ENCODE measurements at regions not wholly inside any gene's neighbourhood (a gene's known extent, or its start where the extent isn't known, plus 50 kb on each side); places are given as distances from the start of the nearest gene placed in this dataset.

GRCh38 chr1:57603696-57604095 is 179.8 kb upstream of the DAB1 start:
- no peaks in the 10 kb centered on the region for H3K27me3 ChIP-seq (ENCODE audit: control insufficient read depth, insufficient read depth, low read length)
- H3K4me3 ChIP-seq (ENCODE audit: low read depth, low read length): no peak overlapping the region
- H3K4me1 ChIP-seq (ENCODE audit: control insufficient read depth, insufficient read depth, low read length): peaks cover 28% of the 10 kb centered on the region
- no peak overlapping the region for H3K9ac ChIP-seq (ENCODE audit: low read depth, low read length)
- no peaks in the 10 kb centered on the region for H3K36me3 ChIP-seq (ENCODE audit: control insufficient read depth, insufficient read depth, low read length)
- no peaks in the 10 kb centered on the region for H3K9me3 ChIP-seq (ENCODE audit: control insufficient read depth, insufficient read depth, low read length)

GRCh38 chr1:57600424-57600823 is 176.6 kb upstream of the DAB1 start:
- no peaks in the 10 kb centered on the region for H3K27me3 ChIP-seq (ENCODE audit: control insufficient read depth, insufficient read depth, low read length)
- no peaks in the 10 kb centered on the region for H3K36me3 ChIP-seq (ENCODE audit: control insufficient read depth, insufficient read depth, low read length)
- H3K9ac ChIP-seq (ENCODE audit: low read depth, low read length): no peak overlapping the region
- no peaks in the 10 kb centered on the region for H3K9me3 ChIP-seq (ENCODE audit: control insufficient read depth, insufficient read depth, low read length)
- no peak overlapping the region for H3K4me3 ChIP-seq (ENCODE audit: low read depth, low read length)
- H3K4me1 ChIP-seq (ENCODE audit: control insufficient read depth, insufficient read depth, low read length): peaks cover 47% of the 10 kb centered on the region

- peaks cover 47% of the 10 kb centered on the region for H3K4me1 ChIP-seq (ENCODE audit: control insufficient read depth, insufficient read depth, low read length)
- H3K4me3 ChIP-seq (ENCODE audit: low read depth, low read length): no peak overlapping the region
- no peak overlapping the region for H3K9ac ChIP-seq (ENCODE audit: low read depth, low read length)
- H3K36me3 ChIP-seq (ENCODE audit: control insufficient read depth, insufficient read depth, low read length): no peaks in the 10 kb centered on the region
- no peaks in the 10 kb centered on the region for H3K9me3 ChIP-seq (ENCODE audit: control insufficient read depth, insufficient read depth, low read length)
- H3K27me3 ChIP-seq (ENCODE audit: control insufficient read depth, insufficient read depth, low read length): no peaks in the 10 kb centered on the region
Measured at GRCh38 chr1:57599236-57599994, 175.6 kb upstream of the DAB1 start.

GRCh38 chr1:57597036-57597435 is 173.2 kb upstream of the DAB1 start:
- Histone ChIP-seq H3K9me3 (ENCODE audit: control insufficient read depth, insufficient read depth, low read length) (no peaks in the 10 kb centered on the region), H3K9ac (ENCODE audit: low read depth, low read length) (no peak overlapping the region), H3K36me3 (ENCODE audit: control insufficient read depth, insufficient read depth, low read length) (no peaks in the 10 kb centered on the region), H3K27me3 (ENCODE audit: control insufficient read depth, insufficient read depth, low read length) (no peaks in the 10 kb centered on the region), H3K4me3 (ENCODE audit: low read depth, low read length) (no peak overlapping the region), H3K4me1 (ENCODE audit: control insufficient read depth, insufficient read depth, low read length) (peaks cover 39% of the 10 kb centered on the region)

- Histone ChIP-seq H3K4me1 (ENCODE audit: control insufficient read depth, insufficient read depth, low read length) (peaks cover 23% of the 10 kb centered on the region), H3K36me3 (ENCODE audit: control insufficient read depth, insufficient read depth, low read length) (no peaks in the 10 kb centered on the region), H3K27me3 (ENCODE audit: control insufficient read depth, insufficient read depth, low read length) (no peaks in the 10 kb centered on the region), H3K4me3 (ENCODE audit: low read depth, low read length) (no peak overlapping the region), H3K9me3 (ENCODE audit: control insufficient read depth, insufficient read depth, low read length) (no peaks in the 10 kb centered on the region), H3K9ac (ENCODE audit: low read depth, low read length) (no peak overlapping the region)
Measured at GRCh38 chr1:57594002-57594401, 170.1 kb upstream of the DAB1 start.

- H3K4me3 ChIP-seq (ENCODE audit: low read depth, low read length): no peak overlapping the region
- no peaks in the 10 kb centered on the region for H3K27me3 ChIP-seq (ENCODE audit: control insufficient read depth, insufficient read depth, low read length)
- no peaks in the 10 kb centered on the region for H3K36me3 ChIP-seq (ENCODE audit: control insufficient read depth, insufficient read depth, low read length)
- no peaks in the 10 kb centered on the region for H3K9me3 ChIP-seq (ENCODE audit: control insufficient read depth, insufficient read depth, low read length)
- peaks cover 9% of the 10 kb centered on the region for H3K4me1 ChIP-seq (ENCODE audit: control insufficient read depth, insufficient read depth, low read length)
- no peak overlapping the region for H3K9ac ChIP-seq (ENCODE audit: low read depth, low read length)
Measured at GRCh38 chr1:57591842-57592241, 168.0 kb upstream of the DAB1 start.

GRCh38 chr1:57590978-57591377 is 167.1 kb upstream of the DAB1 start:
- Histone ChIP-seq H3K36me3 (ENCODE audit: control insufficient read depth, insufficient read depth, low read length) (no peaks in the 10 kb centered on the region), H3K9me3 (ENCODE audit: control insufficient read depth, insufficient read depth, low read length) (no peaks in the 10 kb centered on the region), H3K27me3 (ENCODE audit: control insufficient read depth, insufficient read depth, low read length) (no peaks in the 10 kb centered on the region), H3K9ac (ENCODE audit: low read depth, low read length) (no peak overlapping the region), H3K4me3 (ENCODE audit: low read depth, low read length) (no peak overlapping the region), H3K4me1 (ENCODE audit: control insufficient read depth, insufficient read depth, low read length) (peaks cover under 1% of the 10 kb centered on the region)

GRCh38 chr1:57586842-57587241 is 163.0 kb upstream of the DAB1 start:
- Histone ChIP-seq H3K27me3 (ENCODE audit: control insufficient read depth, insufficient read depth, low read length) (no peaks in the 10 kb centered on the region), H3K36me3 (ENCODE audit: control insufficient read depth, insufficient read depth, low read length) (no peaks in the 10 kb centered on the region), H3K9me3 (ENCODE audit: control insufficient read depth, insufficient read depth, low read length) (no peaks in the 10 kb centered on the region), H3K4me1 (ENCODE audit: control insufficient read depth, insufficient read depth, low read length) (no peaks in the 10 kb centered on the region), H3K4me3 (ENCODE audit: low read depth, low read length) (no peak overlapping the region), H3K9ac (ENCODE audit: low read depth, low read length) (no peak overlapping the region)

- H3K4me3 ChIP-seq (ENCODE audit: low read depth, low read length): no peak overlapping the region
- H3K9ac ChIP-seq (ENCODE audit: low read depth, low read length): no peak overlapping the region
- H3K4me1 ChIP-seq (ENCODE audit: control insufficient read depth, insufficient read depth, low read length): no peaks in the 10 kb centered on the region
- no peaks in the 10 kb centered on the region for H3K27me3 ChIP-seq (ENCODE audit: control insufficient read depth, insufficient read depth, low read length)
- H3K36me3 ChIP-seq (ENCODE audit: control insufficient read depth, insufficient read depth, low read length): no peaks in the 10 kb centered on the region
- no peaks in the 10 kb centered on the region for H3K9me3 ChIP-seq (ENCODE audit: control insufficient read depth, insufficient read depth, low read length)
Measured at GRCh38 chr1:57578680-57579079, 154.8 kb upstream of the DAB1 start.

GRCh38 chr1:57578099-57578498 is 154.2 kb upstream of the DAB1 start:
- Histone ChIP-seq H3K4me1 (ENCODE audit: control insufficient read depth, insufficient read depth, low read length) (no peaks in the 10 kb centered on the region), H3K9ac (ENCODE audit: low read depth, low read length) (no peak overlapping the region), H3K27me3 (ENCODE audit: control insufficient read depth, insufficient read depth, low read length) (no peaks in the 10 kb centered on the region), H3K36me3 (ENCODE audit: control insufficient read depth, insufficient read depth, low read length) (no peaks in the 10 kb centered on the region), H3K9me3 (ENCODE audit: control insufficient read depth, insufficient read depth, low read length) (no peaks in the 10 kb centered on the region), H3K4me3 (ENCODE audit: low read depth, low read length) (no peak overlapping the region)

GRCh38 chr1:57576756-57577155 is 152.9 kb upstream of the DAB1 start:
- Histone ChIP-seq H3K4me1 (ENCODE audit: control insufficient read depth, insufficient read depth, low read length) (no peaks in the 10 kb centered on the region), H3K9ac (ENCODE audit: low read depth, low read length) (no peak overlapping the region), H3K36me3 (ENCODE audit: control insufficient read depth, insufficient read depth, low read length) (no peaks in the 10 kb centered on the region)

GRCh38 chr1:57572016-57572415 is 148.2 kb upstream of the DAB1 start:
- no peak overlapping the region for H3K9ac ChIP-seq (ENCODE audit: low read depth, low read length)
- no peak overlapping the region for H3K4me3 ChIP-seq (ENCODE audit: low read depth, low read length)
- H3K36me3 ChIP-seq (ENCODE audit: control insufficient read depth, insufficient read depth, low read length): no peaks in the 10 kb centered on the region
- no peaks in the 10 kb centered on the region for H3K9me3 ChIP-seq (ENCODE audit: control insufficient read depth, insufficient read depth, low read length)
- H3K27me3 ChIP-seq (ENCODE audit: control insufficient read depth, insufficient read depth, low read length): no peaks in the 10 kb centered on the region
- H3K4me1 ChIP-seq (ENCODE audit: control insufficient read depth, insufficient read depth, low read length): no peaks in the 10 kb centered on the region

More at GRCh38 chr1:57576756-57577155, 152.9 kb upstream of the DAB1 start:
- H3K9me3 ChIP-seq (ENCODE audit: control insufficient read depth, insufficient read depth, low read length): no peaks in the 10 kb centered on the region
- no peaks in the 10 kb centered on the region for H3K27me3 ChIP-seq (ENCODE audit: control insufficient read depth, insufficient read depth, low read length)
- no peak overlapping the region for H3K4me3 ChIP-seq (ENCODE audit: low read depth, low read length)
